EH (cell line): ENCODE measurements at regions not wholly inside any gene's neighbourhood (a gene's known extent, or its start where the extent isn't known, plus 50 kb on each side); places are given as distances from the start of the nearest gene placed in this dataset.

Experiments
- DNase-seq: peaks from one replicate; pipeline ENCODE4 v3.0.0-alpha.2; 2015; ENCODE audit warnings: low read depth

- DNase-seq = no peak
These were observed 318.0 kb upstream of the HS3ST1 start for GRCh38 chr4:11746734-11747133.

GRCh38 chr4:11743976-11744375 lies 315.3 kb upstream of the HS3ST1 start:
- no peak for DNase-seq

DNA sequence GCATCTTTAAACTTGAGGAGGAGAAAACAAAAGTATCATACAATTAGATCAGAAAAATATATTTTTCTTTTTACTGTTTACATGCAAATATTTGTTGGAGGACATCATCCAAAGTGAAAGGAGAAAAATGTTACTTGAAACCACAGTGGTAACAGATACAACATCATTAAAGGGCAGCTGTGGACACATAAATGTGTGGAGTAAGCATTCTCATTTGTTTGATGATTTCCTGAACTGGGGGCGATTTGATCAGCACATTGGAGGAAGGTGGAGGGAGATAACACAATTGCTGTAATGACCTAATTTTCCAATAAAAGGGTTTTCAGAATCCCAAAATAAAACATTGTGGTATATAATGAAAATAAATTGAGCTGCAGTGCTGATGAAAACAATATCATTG lies 314.5 kb upstream of the HS3ST1 start:
- DNase-seq = no peak

GRCh38 chr4:11741190-11741652 lies 312.5 kb upstream of the HS3ST1 start:
- peak; percentile 16 for DNase-seq

DNA sequence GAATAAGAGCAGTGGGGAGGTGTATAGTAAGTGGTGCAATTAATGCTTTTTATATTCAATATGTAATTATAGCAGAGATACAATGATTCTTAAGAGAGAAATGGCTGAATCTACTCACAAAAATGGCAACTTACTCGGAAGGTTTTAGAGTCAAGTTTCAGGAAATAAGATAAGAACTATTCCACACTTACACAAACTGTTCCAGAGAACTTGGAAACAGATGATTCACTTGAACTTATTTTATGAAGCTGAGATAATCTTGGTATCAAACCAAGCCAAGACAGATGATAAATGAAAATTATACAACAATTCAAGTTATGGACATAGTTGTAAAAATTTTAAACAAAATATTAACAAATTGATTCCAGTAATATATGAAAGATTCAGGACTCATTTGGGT lies 311.3 kb upstream of the HS3ST1 start:
- DNase-seq = peak; percentile 2

DNA sequence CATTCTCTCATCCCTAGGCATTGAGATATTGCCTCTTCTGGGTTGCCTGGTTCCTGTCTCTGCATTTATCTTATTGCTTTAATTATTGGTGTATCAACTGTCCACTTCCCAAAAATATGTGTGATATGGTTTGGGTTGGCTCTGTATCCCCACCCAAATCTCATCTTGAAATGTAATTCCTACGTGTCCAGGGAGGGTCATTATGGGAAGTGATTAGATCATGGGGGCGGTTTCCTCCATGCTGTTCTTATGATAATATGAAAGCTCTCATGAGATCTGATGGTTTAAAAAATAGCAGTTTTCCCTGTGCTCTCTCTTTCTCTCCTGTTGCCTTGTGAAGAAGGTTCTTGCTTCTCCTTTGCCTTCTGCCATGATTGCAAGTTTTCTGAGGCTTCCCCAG lies 308.3 kb upstream of the HS3ST1 start:
- no peak for DNase-seq

- no peak for DNase-seq
These were observed 307.0 kb upstream of the HS3ST1 start for GRCh38 chr4:11735651-11736050.

DNA sequence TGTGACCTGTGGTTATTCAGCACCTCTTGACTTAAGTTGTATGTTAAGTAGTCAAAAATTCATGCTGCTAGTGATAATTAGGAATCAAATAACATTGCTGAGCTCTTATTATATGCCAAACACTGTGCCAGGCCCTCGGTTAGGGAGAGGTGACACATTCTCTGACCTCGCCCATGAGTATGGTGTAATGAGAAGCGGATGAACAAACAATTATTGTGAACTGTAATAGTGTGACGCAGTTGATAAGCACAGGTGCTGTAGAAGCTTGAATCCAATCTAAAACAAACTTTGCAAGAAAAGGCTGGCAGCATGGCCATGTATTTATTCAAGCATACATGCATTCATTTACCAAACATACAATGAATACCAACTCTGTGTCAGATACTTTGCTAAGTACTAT lies 303.5 kb upstream of the HS3ST1 start:
- DNase-seq = no peak

- DNase-seq = no peak
These were observed 301.9 kb upstream of the HS3ST1 start for GRCh38 chr4:11730545-11730944.

DNA sequence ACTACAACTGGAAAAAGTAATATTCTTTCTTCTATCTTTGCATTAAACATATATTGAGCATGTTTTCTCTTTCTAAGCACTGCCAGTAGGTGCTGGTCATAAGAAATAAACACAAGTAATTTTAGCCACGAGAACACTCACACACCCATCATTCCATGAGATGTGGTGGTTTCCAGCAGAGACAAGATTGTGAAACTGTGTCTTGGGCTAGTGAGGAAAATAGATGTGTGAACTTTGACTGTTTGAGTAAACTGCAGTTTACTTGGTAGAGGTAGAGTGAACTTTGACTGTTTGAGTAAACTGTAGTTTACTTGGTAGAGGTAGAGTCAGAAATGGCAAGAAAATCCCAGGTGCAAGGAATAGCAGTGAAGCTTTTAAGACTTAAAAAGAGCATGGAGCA lies 300.9 kb upstream of the HS3ST1 start:
- DNase-seq = no peak

DNA sequence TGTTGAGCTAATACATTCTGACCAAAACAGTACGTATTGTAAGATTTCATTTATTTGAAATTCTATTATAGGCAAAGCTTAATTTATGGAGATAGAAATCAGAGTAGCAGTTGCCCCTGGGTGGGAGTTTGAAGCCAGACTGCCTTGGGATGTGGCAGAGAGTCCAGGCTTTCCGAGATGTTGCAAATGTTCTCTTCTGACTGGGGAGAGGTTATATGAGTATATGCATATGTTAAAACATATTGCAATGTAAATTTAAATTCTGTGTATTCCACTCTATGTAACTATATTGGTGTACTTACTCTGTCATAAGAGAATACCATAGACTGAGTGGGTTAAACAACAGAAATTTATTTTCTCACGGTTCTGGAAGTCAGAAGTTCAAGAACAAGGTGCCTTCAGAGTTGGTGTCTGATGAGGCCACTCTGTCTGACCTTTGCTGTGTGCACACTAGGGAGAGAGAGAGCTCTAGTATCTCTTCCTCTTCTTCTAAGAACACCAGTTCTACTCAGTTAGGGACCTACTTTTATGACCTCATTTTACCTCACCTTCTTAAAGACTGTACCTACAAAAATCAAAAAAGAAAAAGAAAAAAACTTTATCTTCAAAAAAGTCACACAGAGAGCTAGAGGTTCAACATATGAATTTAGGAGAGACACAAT lies 299.3 kb upstream of the HS3ST1 start:
- no peak for DNase-seq

- peak; percentile 11 for DNase-seq
These were observed 296.0 kb upstream of the HS3ST1 start for GRCh38 chr4:11724731-11725130.

- DNase-seq = no peak
These were observed 293.5 kb upstream of the HS3ST1 start for GRCh38 chr4:11722223-11722622.

DNA sequence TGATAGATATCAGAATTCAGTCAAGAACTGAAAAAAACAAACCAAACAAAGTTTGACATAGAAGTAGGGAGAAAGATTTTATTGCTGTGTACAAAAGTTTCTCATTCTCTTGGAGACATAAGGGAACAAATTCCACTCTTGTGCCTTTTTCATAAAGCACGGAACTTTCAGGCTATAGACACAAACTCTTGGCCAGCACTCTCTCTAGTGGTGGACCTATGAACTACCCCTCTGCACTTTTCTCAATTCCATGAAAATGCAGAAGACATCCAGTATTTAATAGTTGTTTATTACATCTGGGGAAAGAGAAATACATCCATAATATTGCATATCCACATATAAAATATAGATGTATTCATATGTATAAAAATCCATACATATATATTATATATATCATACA lies 291.6 kb upstream of the HS3ST1 start:
- peak; percentile 26 for DNase-seq

DNA sequence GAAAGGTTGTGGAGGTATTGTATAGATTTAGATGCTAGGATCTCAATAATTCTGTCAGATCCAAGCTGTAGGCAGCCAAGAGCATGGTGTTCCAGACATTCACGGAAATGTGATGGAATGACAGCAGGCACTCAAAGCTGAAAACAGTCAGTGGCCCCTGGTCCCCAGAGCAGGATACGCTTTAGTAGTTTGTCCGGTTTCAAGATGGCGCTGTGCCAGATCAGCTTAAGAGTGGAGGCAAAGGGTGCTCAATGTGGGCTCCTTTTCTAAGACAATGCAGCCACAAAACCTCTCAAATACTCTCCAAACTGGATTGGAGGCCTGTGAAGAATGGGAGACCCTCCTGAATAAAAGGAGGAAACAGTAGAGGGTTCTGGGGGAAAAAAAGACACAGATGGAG lies 291.2 kb upstream of the HS3ST1 start:
- DNase-seq = no peak

DNA sequence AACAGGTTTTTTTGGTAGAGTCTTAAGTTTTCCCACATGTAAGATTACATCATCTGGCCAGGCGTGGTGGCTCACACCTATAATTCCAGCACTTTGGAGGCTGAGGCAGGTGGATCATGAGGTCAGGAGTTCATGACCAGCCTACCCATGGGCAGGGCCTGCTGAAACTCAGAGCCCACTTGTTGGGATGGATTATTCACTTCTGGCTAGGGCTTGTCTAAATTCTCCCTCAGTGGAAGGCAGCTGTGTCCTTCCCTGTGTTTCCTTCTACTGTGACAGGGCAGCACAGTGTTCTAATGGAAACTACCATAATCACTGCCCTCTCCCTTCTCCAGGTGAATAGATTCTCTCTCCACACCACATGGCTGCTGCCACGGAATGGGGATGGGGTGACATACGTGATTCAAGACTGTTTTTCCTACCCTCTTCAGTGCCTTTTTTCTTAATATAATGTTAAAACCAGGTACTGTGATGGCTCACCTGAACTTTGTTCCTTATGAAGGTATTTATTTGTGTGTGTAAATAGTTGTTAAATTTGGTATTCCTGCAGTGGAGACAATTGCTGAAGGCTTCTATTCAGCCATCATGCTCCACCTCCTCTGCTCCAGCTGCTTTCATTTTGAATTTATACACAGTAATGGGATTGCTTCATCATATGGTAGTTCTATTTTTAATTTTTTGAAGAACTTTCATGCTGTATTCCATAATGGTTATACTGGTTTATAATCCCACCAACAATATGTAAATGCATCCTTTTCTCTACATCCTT lies 287.2 kb upstream of the HS3ST1 start:
- DNase-seq = no peak

- DNase-seq = no peak
These were observed 281.9 kb upstream of the HS3ST1 start for GRCh38 chr4:11710453-11711093.

DNA sequence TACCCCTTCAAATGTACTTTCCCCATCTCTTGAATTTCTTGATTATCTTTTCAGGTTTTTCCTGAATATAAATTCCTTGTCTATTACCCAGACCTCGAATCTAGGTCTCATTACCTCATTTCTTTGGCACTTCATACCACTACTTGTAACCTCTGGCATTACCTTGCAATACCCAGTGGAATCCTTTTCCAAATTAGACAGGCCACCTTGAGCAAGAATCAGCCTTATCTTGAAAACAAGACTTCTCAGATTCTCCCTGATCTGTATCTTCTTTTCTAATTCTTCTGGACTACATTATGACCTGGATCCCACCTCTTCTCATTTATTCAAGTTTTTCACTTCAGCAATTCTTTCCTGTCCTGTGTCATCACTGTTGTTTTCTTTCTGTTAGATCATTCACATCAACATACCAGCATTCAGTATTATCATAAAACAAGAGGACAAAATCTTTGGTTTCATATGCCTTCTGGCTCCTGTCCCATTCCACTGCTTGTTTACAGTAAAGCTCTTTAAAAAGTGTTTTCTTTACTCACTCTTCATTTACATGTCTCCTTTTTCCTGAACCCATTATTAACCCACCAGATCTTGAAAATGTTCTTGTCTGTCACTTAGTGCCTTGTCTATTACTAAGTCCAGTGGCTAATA lies 275.6 kb upstream of the HS3ST1 start:
- DNase-seq = no peak

DNA sequence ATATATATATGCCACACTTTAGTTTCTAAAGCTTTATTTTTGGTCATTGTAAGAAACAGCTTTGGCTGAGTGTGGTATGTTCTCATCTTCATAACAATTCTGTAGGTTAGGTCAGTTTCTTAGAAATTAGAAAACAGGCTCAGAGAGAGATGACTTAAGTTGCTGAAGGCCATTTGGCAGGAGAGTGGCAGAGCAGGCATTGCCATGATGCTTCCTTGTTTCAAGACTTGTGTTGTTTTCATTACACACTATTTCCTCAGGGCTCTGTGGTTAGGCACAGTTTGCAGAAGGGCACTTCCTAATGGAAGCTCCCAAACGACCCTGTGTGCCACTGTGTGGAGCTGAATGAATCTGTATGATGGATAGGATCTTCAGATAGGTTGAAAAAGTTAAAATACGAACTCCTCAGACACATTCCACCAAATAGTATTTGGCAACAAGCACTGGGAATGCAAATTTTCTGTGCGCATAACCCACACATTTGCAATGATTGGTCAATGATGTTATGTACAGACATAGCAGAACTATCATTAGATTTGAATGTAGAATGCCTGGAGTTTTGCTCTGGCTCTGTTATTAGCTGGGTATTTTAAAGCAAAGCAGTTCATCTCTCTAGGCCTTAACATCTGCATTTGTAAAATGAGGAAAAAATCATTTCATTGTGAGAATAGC lies 274.3 kb upstream of the HS3ST1 start:
- no peak for DNase-seq

DNA sequence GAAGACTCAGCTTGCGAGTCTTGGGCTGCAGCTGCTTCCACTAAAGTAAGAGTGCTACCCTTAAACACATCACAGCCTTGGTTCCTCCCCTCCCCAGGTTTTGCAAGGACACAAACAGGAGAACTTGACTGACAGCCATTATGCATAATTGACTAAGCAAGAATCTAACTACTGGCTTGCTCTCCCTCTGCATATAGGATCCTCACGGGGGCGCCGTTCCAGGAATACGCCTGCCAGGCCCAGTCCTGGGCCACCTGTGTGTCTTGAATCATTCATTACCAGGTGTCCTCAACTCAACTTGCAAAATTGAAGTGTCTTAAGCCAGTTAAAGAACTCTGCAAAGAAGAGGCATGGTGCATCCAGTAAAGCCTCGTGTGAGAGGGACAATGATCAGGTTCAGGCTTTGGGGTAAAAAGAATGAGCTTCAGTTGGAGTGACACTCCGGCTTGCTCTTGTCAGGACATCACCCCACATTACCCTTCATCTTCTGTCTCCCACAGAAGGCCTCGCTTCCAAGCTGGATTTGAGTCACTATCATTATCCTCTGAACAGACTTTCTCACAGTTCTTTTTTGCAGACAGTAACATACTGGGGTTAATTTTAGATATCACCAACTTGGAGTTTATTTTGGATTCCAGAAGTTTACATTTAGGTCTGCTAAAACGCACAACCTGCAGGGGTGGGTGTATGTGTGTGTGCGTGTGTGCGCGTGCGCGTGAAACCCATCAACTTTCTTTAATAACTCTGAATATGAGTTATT lies 273.5 kb upstream of the HS3ST1 start:
- no peak for DNase-seq

- peak; percentile 39 for DNase-seq
These were observed 272.1 kb upstream of the HS3ST1 start for GRCh38 chr4:11700751-11701226.
